BLaER1 treated with 17β-estradiol and CSF1 and Interleukin-3, amounts not matched to agents 10 nM and 100 nM (cell line): ENCODE measurements at regions not wholly inside any gene's neighbourhood (a gene's known extent, or its start where the extent isn't known, plus 50 kb on each side); places are given as distances from the start of the nearest gene placed in this dataset.

Experiments used
- H3K27ac ChIP-seq, 11 experiments: shearing (Covaris generic); formaldehyde crosslinking; 2 replicates each; pipeline ENCODE4 v1.8.1; 2022
- H3K27me3 ChIP-seq, 11 experiments: shearing (Covaris generic); formaldehyde crosslinking; 2 replicates each; pipeline ENCODE4 v1.8.1; 2022
- H3K36me3 ChIP-seq, 11 experiments: shearing (Covaris generic); formaldehyde crosslinking; 2 replicates each; pipeline ENCODE4 v1.8.1; 2022
- H3K4me1 ChIP-seq, 10 experiments: shearing (Covaris generic); formaldehyde crosslinking; 2 replicates each; pipeline ENCODE4 v1.8.1; 2022
- H3K4me2 ChIP-seq, 11 experiments: shearing (Covaris generic); formaldehyde crosslinking; 2 replicates each; pipeline ENCODE4 v1.8.1; 2022
- H3K4me3 ChIP-seq, 10 experiments: shearing (Covaris generic); formaldehyde crosslinking; 2 replicates each; pipeline ENCODE4 v1.8.1; 2022
- H3K9ac ChIP-seq, 11 experiments: shearing (Covaris generic); formaldehyde crosslinking; 2 replicates each; pipeline ENCODE4 v1.8.1; 2022
- H3K9me3 ChIP-seq, 11 experiments: shearing (Covaris generic); formaldehyde crosslinking; replicated peaks in 1 of 11; 2 replicates each; pipeline ENCODE4 v1.8.1; 2022
- H4K20me1 ChIP-seq, 11 experiments: shearing (Covaris generic); formaldehyde crosslinking; 2 replicates each; pipeline ENCODE4 v1.8.1; 2022
- Cebpa-rat ChIP-seq, 11 experiments: shearing (Covaris generic); IDR thresholded peaks; 2 replicates each; pipeline ENCODE4 v1.8.1; 2022

DNA sequence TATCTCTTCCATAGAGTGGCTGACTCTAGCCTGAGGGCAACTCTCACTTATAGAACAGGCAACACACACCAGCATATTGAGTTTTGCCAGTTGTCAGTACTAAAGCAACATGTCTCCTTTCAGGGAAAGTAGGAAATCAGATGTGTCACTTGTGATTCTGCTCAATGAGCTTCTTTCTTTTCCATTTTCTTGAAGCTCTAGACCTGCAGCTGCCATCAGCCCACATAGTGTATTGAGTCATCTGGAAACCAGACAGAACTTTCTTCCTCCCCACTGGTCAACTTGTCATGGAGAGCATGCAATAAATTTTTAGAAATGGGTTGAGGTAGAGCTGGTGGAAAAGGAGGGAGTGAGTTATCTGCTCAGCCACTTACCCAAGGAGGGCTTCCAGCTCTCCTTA lies 209.0 kb upstream of the PLEKHG7 start:
- no peak overlapping the region for H3K9ac ChIP-seq
- H3K4me1 ChIP-seq = peaks cover 28 to 52% (median 43%) of the 10 kb centered on the region in 10 experiments
- peaks cover 0 to 9% (median 0%) of the 10 kb centered on the region in 11 experiments; a peak in 1 of 22 replicates for H3K36me3 ChIP-seq
- H3K9me3 ChIP-seq = peaks cover 17 to 61% (median 50%) of the 10 kb centered on the region in 11 experiments
- H3K4me2 ChIP-seq = peak overlapping the region in 4 of 11 experiments; percentile 1 to 37 (median 12); a peak in 5 of 22 replicates
- no peak overlapping the region for H3K4me3 ChIP-seq
- H3K27ac ChIP-seq = no peak overlapping the region
- no peaks in the 10 kb centered on the region for H3K27me3 ChIP-seq
- H4K20me1 ChIP-seq = no peaks in the 10 kb centered on the region
- TF ChIP-seq Cebpa-rat (IDR thresholded peaks at IDR 0.05) = no peak

DNA sequence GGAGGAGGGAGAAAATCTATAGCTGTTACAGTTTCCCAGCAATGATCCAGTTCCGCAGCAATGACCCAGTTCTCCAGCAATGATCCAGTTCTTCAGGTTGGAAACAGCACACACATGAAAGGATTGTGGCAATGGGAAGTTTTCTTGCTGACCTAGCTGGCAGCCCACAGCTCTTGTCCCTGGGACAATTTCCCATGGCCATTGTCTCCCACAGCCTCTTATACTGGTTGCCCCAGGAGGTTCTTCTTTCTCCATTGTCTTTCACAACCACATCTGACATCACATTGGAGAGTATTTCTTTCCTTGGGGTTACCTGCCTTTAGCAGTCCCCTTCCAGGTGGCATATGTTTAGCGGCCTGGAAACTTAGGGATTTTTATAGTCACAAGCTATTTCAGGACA lies 209.8 kb upstream of the PLEKHG7 start:
- no peak overlapping the region for H3K9ac ChIP-seq
- TF ChIP-seq Cebpa-rat (IDR thresholded peaks at IDR 0.05) = no peak

DNA sequence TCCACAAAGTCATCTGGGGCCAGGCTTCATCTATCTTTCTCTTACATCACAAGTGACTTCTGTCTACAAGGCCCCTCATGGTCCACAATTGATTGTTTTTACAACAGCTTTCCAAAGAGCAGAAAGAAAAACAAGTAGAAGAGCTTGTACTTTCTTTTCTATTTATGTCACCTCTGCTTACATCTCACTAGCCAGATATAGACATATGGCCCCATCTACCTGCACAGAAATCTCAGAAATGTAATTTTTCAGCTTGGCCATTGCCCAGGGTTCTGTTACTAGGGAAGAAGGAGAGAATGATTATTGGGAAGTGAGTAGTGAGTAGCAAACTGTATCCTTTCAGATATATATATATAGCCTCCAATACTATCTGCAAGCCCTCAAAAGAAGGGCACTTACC lies 210.5 kb upstream of the PLEKHG7 start:
- Histone ChIP-seq H3K4me3 (no peak overlapping the region), H3K9ac (no peak overlapping the region), H3K27ac (no peak overlapping the region), H3K27me3 (no peaks in the 10 kb centered on the region), H3K9me3 (peaks cover 17 to 61% (median 50%) of the 10 kb centered on the region in 11 experiments), H3K4me1 (peaks cover 13 to 44% (median 37%) of the 10 kb centered on the region in 10 experiments; a peak in 19 of 20 replicates), H4K20me1 (no peaks in the 10 kb centered on the region), H3K4me2 (no peak overlapping the region), H3K36me3 (peaks cover 0 to 9% (median 0%) of the 10 kb centered on the region in 11 experiments; a peak in 1 of 22 replicates)
- no peak for TF ChIP-seq Cebpa-rat (IDR thresholded peaks at IDR 0.05)

More for the DNA sequence above, 209.8 kb upstream of the PLEKHG7 start:
- no peak overlapping the region for H3K27ac ChIP-seq
- H3K4me1 ChIP-seq = peaks cover 20 to 49% (median 41%) of the 10 kb centered on the region in 10 experiments
- H4K20me1 ChIP-seq = no peaks in the 10 kb centered on the region
- H3K9me3 ChIP-seq = peaks cover 17 to 61% (median 50%) of the 10 kb centered on the region in 11 experiments
- H3K36me3 ChIP-seq = peaks cover 0 to 9% (median 0%) of the 10 kb centered on the region in 11 experiments; a peak in 1 of 22 replicates
- no peak overlapping the region for H3K4me3 ChIP-seq
- no peaks in the 10 kb centered on the region for H3K27me3 ChIP-seq
- H3K4me2 ChIP-seq = peak overlapping the region in 2 of 11 experiments; percentile 37 to 44; a peak in 2 of 22 replicates

DNA sequence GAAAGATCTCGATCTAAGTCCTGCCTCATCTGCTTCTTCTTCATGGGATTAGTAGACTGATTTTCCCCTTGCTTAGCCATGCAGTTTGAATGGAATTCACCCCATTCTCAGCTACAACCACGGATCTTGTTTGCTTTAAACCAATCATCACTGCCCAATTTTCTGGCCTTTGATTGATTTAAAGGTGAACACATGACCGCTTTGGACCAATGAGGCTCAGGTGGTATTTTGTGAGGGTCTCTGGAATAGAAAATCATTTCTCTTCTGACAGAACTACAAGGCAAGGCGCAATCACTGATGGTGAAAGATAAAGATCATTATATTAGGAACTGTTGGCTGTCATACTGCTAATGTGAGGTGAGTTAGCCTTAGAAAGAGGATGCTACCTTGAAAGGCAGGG lies 213.0 kb upstream of the PLEKHG7 start:
- H3K4me3 ChIP-seq = no peak overlapping the region
- H3K4me2 ChIP-seq = no peak overlapping the region
- H4K20me1 ChIP-seq = no peaks in the 10 kb centered on the region
- peaks cover 0 to 9% (median 0%) of the 10 kb centered on the region in 11 experiments; a peak in 1 of 22 replicates for H3K36me3 ChIP-seq
- no peak overlapping the region for H3K27ac ChIP-seq
- peaks cover 17 to 52% (median 46%) of the 10 kb centered on the region in 11 experiments for H3K9me3 ChIP-seq
- H3K4me1 ChIP-seq = peaks cover 11 to 39% (median 27%) of the 10 kb centered on the region in 10 experiments
- H3K9ac ChIP-seq = no peak overlapping the region
- TF ChIP-seq Cebpa-rat (IDR thresholded peaks at IDR 0.05) = no peak
- no peaks in the 10 kb centered on the region for H3K27me3 ChIP-seq

DNA sequence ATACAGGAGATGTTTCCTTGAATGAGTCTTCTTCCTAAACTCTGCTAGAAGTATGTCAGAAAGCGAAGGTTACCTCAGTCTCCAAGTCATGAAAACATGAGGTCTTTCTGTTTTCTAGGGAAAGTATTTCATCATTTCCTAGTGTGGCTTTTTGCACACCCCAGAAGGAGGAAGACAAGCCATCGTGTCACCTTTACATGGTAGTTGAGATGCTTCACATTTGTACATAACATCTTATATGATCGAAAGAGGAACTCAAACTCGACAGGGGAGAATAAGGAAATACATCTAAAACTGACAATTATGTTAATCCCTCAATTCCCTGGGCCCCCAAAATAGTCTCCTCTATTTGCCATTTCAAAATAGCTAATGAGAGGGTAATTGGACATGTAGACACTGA lies 214.1 kb upstream of the PLEKHG7 start:
- H3K4me2 ChIP-seq = peak overlapping the region in 8 of 11 experiments; percentile 12 to 52 (median 32); a peak in 12 of 22 replicates
- H3K4me1 ChIP-seq = peaks cover 9 to 29% (median 23%) of the 10 kb centered on the region in 10 experiments; a peak in 19 of 20 replicates
- TF ChIP-seq Cebpa-rat (IDR thresholded peaks at IDR 0.05) = no peak
- peaks cover 17 to 46% (median 41%) of the 10 kb centered on the region in 11 experiments for H3K9me3 ChIP-seq
- H3K9ac ChIP-seq = no peak overlapping the region
- H3K27ac ChIP-seq = peak overlapping the region in 4 of 11 experiments; percentile 10 to 19 (median 17); a peak in 3 of 22 replicates
- H4K20me1 ChIP-seq = no peaks in the 10 kb centered on the region
- no peaks in the 10 kb centered on the region for H3K27me3 ChIP-seq
- H3K36me3 ChIP-seq = peaks cover 0 to 9% (median 0%) of the 10 kb centered on the region in 11 experiments; a peak in 1 of 22 replicates
- no peak overlapping the region for H3K4me3 ChIP-seq

DNA sequence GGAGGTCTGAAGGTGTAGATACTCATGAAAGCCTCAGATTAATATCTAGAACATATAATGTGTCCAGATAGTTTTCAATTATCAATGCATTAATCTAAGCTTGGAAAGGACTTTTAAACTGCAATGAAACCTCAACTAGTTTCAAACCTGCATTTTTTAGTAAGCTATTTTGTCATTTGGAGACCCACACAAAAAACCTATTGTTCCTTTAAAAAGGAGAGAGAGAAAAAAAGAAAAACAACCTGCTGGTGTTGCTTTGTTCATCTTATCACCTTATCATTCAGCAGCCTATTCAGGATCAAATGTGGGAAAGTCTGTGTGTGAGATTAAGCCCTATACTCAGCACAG lies 215.7 kb upstream of the PLEKHG7 start:
- no peak for TF ChIP-seq Cebpa-rat (IDR thresholded peaks at IDR 0.05)

DNA sequence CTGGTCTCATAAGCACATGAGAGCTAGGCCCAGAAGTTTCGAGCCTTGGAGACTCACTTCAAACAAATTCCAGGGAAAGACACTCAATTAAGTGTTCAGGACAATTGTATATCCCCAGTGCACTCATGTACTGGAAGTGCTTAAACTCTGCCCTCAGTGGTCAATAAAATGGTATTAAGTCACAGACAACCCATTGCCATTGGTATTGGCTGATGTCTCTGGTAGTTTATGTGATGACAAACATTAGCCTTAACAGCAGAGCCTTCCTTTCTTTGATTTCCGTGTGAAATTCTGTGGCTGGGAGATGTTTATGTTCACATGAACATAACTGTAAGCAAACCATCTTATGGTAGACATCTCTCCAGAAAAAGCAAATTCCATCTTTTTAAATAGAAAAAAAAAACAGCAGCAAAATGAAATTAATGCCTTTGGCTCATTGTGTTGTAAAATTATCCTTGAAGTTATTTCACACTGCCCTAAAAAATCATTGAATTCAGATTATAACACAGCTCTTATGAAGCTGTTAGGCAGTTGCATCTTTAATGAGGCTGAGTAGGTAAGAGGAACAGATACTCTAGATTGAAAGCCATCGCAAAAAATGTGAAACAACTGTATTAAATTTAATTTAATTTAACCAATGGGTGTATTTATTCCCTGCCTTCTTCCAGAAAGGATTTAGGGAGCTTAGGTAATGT lies 216.2 kb upstream of the PLEKHG7 start:
- H3K4me2 ChIP-seq = no peak overlapping the region
- no peak for TF ChIP-seq Cebpa-rat (IDR thresholded peaks at IDR 0.05)
- no peak overlapping the region for H3K4me3 ChIP-seq
- H3K9me3 ChIP-seq = peaks cover 9 to 27% (median 22%) of the 10 kb centered on the region in 11 experiments
- no peak overlapping the region for H3K27ac ChIP-seq
- no peaks in the 10 kb centered on the region for H3K27me3 ChIP-seq
- H4K20me1 ChIP-seq = no peaks in the 10 kb centered on the region
- peaks cover 0 to under 1% (median 0%) of the 10 kb centered on the region in 11 experiments; a peak in 1 of 22 replicates for H3K36me3 ChIP-seq
- H3K4me1 ChIP-seq = peaks cover 9 to 30% (median 21%) of the 10 kb centered on the region in 10 experiments; a peak in 19 of 20 replicates
- no peak overlapping the region for H3K9ac ChIP-seq

More for the DNA sequence above, 215.7 kb upstream of the PLEKHG7 start:
- H3K4me3 ChIP-seq = no peak overlapping the region
- peaks cover 9 to 29% (median 21%) of the 10 kb centered on the region in 10 experiments; a peak in 19 of 20 replicates for H3K4me1 ChIP-seq
- no peak overlapping the region for H3K27ac ChIP-seq
- H3K27me3 ChIP-seq = no peaks in the 10 kb centered on the region
- peaks cover 15 to 32% (median 27%) of the 10 kb centered on the region in 11 experiments for H3K9me3 ChIP-seq
- peaks cover 0 to 6% (median 0%) of the 10 kb centered on the region in 11 experiments; a peak in 1 of 22 replicates for H3K36me3 ChIP-seq
- H3K9ac ChIP-seq = no peak overlapping the region
- H4K20me1 ChIP-seq = no peaks in the 10 kb centered on the region
- H3K4me2 ChIP-seq = no peak overlapping the region

DNA sequence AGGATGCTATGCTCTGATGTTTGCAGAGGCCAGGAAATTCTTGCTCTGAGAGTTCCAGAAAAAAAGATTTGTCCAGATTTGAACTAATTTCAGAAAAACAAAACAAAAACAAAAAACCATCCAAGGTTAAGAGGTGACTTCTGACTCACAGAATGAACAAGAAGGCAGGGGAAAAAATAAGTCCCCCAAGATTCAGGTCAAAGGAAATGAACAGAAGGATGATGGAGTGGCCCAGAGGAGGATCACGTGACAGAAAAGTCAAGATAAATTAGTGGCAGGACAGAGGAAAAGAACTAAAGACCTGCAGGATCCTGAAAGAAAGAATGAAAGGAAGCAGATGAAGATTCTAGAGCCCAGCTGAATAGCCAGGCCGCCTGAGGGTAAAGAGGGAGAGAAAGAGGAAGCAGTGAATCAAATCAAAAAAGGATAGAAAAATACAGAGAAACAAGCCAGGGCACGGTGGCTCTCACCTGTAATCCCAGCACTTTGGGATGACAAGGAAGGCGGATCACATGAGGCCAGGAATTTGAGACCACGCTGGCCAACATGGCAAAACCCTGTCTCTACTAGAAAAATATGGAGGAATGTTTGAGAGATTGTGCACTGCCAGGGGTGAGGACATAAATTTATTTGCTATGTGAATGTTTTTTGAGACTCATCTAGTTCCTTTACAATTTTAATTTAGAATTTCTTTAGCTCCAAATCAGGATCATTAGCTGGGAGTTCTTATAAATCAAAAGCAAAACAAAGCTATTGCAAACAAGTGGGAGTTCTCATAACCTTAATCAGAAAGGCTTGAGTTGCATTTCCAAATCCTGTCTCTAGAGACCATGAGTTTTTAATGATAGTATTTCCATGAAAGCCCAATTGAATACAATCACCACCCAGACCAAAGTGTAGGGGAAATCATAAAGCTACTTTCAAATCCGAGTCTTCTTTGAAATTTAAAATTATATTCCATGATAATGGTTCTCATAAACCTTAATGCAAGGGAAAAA lies 217.1 kb upstream of the PLEKHG7 start:
- peaks cover 0 to 19% (median 13%) of the 10 kb centered on the region in 11 experiments; a peak in 17 of 22 replicates for H3K9me3 ChIP-seq
- H3K4me1 ChIP-seq = peaks cover 9 to 30% (median 21%) of the 10 kb centered on the region in 10 experiments; a peak in 19 of 20 replicates
- no peaks in the 10 kb centered on the region; a peak in 1 of 22 replicates for H3K36me3 ChIP-seq
- peak overlapping the region in 9 of 11 experiments; percentile 3 to 38 (median 20); a peak in 12 of 22 replicates for H3K4me2 ChIP-seq
- H3K4me3 ChIP-seq = no peak overlapping the region
- TF ChIP-seq Cebpa-rat (IDR thresholded peaks at IDR 0.05) = no peak
- H3K27ac ChIP-seq = peak overlapping the region in 1 of 11 experiments; percentile 11; a peak in 1 of 22 replicates
- H4K20me1 ChIP-seq = no peaks in the 10 kb centered on the region
- no peak overlapping the region for H3K9ac ChIP-seq
- H3K27me3 ChIP-seq = no peaks in the 10 kb centered on the region
